ENCODE measurements at regions not wholly inside any gene's neighbourhood (a gene's known extent, or its start where the extent isn't known, plus 50 kb on each side); places are given as distances from the start of the nearest gene placed in this dataset.
"Not testable (repeated sequence)": the region's sequence is repeated elsewhere in the genome, so short reads cannot be mapped to it uniquely, and the experiment has no call there.

GRCh38 chr3:193118907-193119306 is 122.1 kb upstream of the PLAAT1 start:
- no peak for DNase-seq (ENCODE audit: low read depth in 2 of 2)

DNA sequence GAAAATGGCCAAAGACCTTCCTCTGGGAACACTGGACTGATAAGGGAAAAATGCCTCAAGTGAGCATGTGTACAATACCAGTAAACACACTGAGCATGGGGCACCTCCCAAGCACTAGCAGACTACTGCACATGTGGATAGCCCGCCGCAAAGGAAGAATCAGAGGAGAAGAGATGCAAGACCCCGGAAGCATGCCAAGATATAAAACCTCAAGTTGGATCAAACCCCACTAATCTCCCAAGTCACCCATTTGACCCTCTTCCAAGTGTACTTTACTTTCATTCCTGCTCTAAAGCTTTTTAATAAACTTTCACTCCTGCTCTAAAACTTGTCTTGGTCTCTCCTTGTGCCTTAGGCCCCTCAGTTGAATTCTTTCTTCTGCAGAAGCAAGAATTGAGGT is 121.1 kb upstream of the PLAAT1 start:
- no peak for DNase-seq (ENCODE audit: low read depth in 2 of 2)

DNA sequence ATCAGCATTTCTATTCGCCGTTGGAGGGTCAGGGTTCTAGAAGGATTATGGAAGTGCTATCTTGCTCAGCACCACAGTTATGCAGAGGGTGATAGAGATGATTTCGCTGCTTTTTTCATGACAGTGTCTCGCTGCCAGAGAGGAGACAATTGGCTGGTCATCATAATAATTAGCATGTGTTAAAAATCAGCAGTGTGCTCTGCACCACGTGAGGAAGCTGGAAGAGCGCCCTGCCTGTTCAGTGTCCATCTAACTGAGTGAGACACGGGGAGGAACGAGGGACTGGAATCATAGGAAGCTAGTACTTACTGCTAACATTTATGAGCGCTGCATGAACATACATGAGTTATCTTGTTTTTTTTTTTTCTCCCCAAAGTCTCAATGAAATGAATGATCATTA is 116.2 kb upstream of the PLAAT1 start:
- DNase-seq (ENCODE audit: low read depth in 2 of 2), result no peak

- DNase-seq (ENCODE audit: low read depth in 2 of 2), result no peak
These were observed 111.4 kb upstream of the PLAAT1 start for GRCh38 chr3:193129607-193130006.

DNA sequence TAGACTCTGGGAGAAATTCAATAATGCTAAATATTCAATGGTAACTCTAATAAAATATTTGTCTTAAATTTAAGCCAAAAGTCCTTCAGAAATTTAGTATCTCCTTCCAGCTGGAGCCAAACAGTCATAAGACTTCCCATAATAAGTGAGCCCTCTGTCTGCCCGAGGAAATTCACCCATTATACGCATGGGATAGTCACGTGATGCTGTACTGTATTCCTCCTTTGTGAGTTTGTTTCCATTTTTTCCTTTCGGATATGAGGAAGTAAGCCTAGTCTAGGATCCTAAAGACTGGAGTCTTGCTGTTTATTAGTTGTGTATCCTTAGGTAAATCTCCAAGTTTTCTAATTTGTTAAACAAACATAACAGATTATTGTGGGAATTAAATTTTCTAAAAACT is 110.4 kb upstream of the PLAAT1 start:
- no peak for DNase-seq (ENCODE audit: low read depth in 2 of 2)

DNA sequence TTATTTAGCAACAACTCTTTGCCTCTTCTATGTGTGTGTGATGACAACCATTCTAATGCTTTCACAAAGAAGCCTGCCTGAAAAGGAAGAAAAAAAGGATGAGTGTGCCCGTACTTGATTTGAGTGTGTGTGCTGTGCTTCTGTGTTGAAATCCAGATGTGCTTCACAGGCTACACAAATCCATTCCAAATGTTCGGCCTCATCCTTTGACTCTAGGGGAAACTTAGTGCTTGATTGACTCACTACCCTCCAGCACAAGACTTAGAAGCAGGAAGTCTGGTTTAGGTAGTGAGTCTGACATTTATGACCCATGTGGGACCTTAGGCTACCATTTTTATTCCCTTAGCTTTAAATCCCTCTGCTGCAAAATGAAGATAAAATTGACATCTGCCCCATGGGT is 108.8 kb upstream of the PLAAT1 start:
- no peak for DNase-seq (ENCODE audit: low read depth in 2 of 2)

- DNase-seq (ENCODE audit: low read depth in 2 of 2), result no peak
These were observed 108.1 kb upstream of the PLAAT1 start for GRCh38 chr3:193132964-193133363.

DNA sequence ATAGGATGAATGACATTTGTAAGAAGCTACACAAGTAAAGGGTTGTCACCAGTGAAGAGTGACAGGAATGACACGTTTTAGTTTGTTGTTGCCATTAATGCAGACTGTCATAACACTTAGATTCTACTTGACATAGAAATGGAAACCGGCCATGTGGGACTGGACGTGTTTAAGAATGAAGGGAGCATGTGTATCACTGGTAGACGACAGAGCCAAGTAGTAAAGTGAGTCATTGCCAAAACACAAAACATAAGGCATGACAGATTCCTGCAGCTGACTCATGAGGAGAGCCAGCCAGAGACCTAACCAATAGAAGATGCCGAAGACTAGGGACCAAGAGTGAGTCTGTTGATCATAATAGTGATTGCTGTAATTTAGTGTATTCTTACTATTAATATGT is 106.2 kb upstream of the PLAAT1 start:
- peak in 1 of 2 donors; percentile 16 for DNase-seq (ENCODE audit: low read depth in 2 of 2)

- no peak for DNase-seq (ENCODE audit: low read depth in 2 of 2)
These were observed 100.6 kb upstream of the PLAAT1 start for GRCh38 chr3:193140381-193140780.

GRCh38 chr3:193145248-193145647 is 95.8 kb upstream of the PLAAT1 start:
- DNase-seq (ENCODE audit: low read depth in 2 of 2), result no peak

- DNase-seq (ENCODE audit: low read depth in 2 of 2), result no peak
These were observed 92.1 kb upstream of the PLAAT1 start for GRCh38 chr3:193148688-193149473.

GRCh38 chr3:193149998-193150397 is 91.0 kb upstream of the PLAAT1 start:
- no peak for DNase-seq (ENCODE audit: low read depth in 2 of 2)

- DNase-seq (ENCODE audit: low read depth in 2 of 2), result not testable (repeated sequence)
These were observed 85.8 kb upstream of the PLAAT1 start for GRCh38 chr3:193155044-193155781.

DNA sequence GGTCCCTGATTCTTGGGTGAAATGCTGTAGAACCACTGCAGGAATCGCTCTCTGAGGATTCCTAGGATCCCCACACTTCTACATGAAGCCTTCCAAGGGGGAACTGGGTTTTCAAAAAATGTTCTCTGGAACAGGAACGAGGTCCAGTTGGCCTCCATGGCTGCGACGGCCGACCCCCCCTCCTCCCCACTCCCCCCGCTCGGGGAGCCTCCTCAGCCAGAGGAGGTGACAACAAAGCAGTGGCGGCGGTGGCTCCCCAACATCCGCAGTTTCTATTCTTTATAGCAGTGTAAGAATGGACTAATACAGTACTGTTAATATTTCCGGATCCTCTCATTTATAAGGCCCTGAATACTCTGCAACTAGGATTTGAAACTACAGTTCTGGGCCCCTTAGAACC is 84.0 kb upstream of the PLAAT1 start:
- no peak for DNase-seq (ENCODE audit: low read depth in 2 of 2)

DNA sequence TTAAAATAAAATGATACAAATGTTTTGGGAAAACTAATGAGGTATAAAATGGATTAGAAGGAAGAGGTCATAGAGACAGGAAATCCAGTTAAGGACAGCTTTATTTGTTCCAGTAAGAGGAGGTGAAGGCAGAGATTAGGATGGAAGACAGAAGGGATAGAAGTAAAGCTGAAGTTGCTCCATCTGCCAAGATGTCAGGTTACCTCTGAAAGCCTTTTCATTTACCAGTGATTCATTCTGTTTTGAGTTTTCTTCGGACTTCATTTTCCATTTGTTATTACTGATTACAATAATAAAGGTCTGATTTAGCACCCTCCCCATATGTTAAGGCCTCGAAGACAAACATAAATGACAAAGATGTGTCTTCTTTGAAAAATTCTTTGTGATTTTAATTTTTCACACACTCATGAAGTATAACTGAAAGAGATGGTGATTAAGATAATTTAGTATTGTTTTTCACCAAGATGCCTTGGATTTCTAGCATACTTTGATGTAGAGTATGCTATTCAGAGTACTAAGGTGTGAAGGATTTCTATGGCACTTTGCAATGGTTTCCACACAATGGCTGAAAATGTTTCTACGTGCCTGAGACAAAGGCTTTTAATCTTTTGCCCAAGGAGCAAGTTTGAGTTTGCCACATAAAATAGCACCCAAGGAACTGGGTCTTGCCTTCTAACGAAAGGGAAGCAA is 75.4 kb upstream of the PLAAT1 start:
- no peak for DNase-seq (ENCODE audit: low read depth in 2 of 2)

DNA sequence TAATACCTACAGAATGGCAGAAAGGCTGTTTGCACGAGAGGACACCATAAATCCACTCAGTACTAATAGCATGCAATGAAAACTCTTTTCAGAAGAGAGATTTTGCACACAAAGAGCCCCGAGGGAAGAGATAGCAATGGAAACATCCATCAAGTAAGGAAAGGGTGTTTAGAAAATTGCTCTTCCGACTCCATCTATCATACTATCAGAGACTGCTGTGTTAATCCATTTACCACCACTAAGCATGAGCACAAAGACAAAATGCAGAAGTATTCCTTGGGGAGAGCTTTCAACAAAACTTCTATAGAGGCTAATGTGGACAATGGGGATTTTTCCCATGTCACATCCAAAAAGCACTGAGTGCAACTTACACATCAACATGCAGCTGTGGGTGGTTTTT is 72.1 kb upstream of the PLAAT1 start:
- DNase-seq (ENCODE audit: low read depth in 2 of 2), result no peak

DNA sequence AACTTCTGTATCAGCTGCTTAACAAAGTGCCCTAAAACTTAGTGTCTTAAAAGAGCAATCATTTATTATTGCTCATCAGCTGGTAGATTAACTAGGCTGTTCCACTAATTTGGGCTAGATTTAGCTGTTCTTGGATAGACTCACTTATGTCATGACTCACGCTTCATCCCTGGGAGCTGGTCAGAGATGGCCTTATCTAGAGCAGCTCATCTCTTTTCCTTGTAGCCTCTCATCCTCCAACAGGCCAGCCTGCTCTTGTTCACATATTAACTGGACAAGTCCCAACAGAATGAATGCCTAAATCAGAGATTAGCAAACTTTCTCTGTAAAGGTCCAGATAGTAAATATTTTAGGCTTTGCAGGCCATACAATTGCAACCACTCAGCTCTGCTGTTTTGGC is 66.9 kb upstream of the PLAAT1 start:
- DNase-seq (ENCODE audit: low read depth in 2 of 2), result no peak

DNA sequence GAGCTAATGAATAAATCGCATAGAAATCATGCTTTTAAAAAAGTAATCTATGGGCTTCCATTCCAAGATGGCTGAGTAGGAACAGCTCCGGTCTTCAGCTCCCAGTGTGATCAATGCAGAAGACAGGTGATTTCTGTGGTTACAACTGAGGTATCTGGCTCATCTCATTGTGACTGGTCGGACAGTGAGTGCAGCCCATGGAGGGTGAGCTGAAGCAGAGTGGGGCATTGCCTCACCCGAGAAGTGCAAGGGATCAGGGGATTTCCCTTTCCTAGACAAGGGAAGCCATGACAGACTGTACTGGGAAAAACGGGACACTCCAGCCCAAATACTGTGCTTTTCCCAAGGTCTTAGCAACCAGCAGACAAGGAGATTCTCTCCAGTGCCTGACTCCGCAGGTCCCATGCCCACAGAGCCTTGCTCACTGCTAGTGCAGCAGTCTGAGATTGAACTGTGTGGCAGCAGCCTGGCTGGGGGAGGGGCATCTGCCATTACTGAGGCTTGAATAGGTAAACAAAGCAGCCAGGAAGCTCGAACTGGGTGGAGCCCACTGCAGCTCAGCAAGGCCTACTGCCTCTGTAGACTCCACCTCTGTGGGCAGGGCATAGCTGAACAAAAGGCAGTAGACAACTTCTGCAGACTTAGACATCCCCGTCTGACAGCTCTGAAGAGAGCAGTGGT is 61.5 kb upstream of the PLAAT1 start:
- DNase-seq (ENCODE audit: low read depth in 2 of 2), result not testable (repeated sequence)

DNA sequence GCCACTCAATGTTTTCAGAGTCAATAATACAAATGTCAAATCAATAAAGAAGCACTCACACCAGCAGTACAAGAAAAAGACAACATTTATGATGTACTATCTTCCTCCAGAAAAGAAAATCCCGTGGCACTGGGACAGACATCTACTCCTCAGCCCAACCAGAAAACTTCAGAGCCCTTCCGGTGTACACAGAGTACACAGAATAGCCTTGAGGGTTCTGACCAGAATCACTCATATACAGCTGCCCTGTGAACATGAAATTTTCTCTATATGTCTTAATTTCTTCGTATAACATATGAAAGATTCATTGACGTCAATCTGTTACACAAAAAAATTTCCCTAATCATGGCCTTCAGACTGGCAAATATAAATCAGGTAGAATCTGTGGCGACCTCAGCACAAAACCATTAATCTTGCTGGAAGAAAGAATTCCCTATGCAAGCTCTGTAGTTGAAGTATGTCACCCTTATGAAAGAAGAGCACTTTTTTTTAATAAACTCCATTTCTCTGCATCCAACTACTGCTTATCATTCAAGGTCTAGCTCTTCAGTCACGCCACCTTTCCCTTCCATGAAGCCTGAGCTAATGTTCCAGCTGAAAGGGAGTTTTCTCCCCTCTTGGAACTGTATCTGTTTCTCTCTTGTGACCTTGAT is 53.8 kb upstream of the PLAAT1 start:
- DNase-seq (ENCODE audit: low read depth in 2 of 2), result no peak

- peak; percentile 42 to 58 for DNase-seq (ENCODE audit: low read depth in 2 of 2)
These were observed 50.8 kb upstream of the PLAAT1 start for GRCh38 chr3:193190146-193190786.
